ENCODE measurements at regions not wholly inside any gene's neighbourhood (a gene's known extent, or its start where the extent isn't known, plus 50 kb on each side); places are given as distances from the start of the nearest gene placed in this dataset.
"Not testable (repeated sequence)": the region's sequence is repeated elsewhere in the genome, so short reads cannot be mapped to it uniquely, and the experiment has no call there.

DNA sequence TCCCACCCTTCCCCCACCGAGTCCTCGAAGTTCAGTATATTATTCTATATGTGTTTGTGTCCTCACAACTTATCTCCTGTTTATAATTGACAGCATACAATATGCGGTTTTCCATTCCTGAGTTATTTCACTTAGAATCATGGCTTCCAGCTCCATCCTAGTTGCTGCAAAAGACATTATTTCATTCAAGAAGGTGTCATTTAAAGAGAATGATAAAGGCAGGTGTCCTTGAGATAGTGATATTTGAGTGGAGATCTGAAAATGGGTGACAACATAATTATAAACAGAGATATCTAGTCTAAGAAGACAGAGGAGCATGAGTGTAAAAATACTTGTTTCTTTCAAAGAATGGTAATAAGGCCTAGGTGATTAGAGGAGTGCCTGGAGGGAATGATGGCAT is 876.8 kb downstream of the SLC6A15 start:
- ATAC-seq = no peak

DNA sequence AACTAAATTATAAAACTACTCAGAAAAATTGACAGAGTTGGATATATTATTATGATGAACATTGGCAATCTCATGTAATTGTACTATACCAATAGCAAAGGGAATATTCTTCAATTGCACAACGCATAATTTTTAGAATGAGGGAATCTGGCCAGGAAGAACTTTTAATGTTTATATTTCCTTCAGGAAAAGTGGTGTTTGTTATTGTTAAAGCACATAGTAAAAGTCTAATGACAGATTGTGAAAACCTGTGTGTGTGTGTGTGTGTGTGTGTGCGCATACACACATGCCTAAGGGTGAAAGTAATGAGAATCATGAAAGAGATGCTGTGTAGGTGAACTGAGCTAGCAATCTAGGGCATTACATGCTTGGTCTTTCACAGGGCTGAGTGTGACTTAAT is 877.7 kb downstream of the SLC6A15 start:
- ATAC-seq = no peak

DNA sequence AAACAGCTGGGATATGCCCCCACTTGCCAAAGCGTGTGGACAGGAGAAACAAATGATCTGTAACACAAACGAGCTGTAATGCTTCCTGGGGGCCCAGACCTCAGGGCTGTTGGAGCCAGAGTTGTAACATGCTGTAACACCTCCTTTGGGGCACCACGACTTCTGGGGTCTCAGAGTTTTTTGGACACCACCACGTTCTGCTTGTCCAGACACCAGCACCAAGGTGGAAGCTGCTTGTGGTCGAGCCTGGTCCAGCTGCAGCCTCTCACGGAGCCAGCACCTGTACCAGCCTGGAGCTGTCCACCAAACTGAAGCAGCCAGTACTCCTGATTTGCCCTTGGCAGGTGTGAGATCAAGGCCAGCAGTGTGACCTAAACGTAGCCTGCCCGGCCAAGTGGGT is 879.4 kb downstream of the SLC6A15 start:
- no peak for ATAC-seq

GRCh38 chr12:84018556-84019179 is 893.9 kb downstream of the SLC6A15 start:
- ATAC-seq = not testable (repeated sequence)

DNA sequence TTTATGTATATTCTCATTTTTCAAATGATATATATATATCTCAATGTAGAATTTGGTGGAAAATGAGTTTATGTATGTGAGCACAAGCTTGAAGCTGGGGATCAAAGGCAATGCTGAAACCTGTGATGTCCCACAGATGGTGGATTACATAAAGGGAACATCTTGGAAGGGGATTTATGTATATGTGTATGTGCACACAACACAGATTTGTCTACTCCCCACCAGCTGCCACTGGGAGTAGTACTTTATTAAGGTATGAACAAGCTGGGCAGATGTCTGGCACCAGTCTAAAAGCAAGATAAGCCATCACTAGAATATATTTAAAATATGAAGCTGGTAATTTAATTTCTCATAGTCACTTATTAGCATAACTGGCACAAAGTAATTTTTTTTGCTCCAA is 895.6 kb downstream of the SLC6A15 start:
- no peak for ATAC-seq

DNA sequence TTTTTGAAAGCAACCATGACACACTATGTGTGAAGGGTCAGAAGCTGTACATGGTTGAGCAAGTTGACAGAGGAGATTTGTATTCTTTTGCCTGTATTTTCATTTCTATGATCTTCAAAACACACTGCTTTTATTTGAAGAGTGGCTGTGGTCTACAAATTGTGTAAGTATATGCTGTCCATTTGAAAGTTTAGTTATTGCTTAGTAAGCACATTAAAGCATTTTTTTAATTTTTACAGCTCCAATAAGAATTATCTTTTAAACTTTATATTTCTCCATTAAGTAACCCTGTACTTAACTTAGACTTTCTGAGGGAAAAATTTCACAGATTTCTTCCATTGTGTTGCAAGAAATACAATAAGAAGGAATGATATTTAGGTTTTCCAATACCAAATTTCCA is 915.2 kb downstream of the SLC6A15 start:
- no peak for ATAC-seq

- no peak for ATAC-seq
Measured at GRCh38 chr12:83996671-83997070, 915.9 kb downstream of the SLC6A15 start.

- ATAC-seq = no peak
Measured at GRCh38 chr12:83985084-83985483, 927.5 kb downstream of the SLC6A15 start.

DNA sequence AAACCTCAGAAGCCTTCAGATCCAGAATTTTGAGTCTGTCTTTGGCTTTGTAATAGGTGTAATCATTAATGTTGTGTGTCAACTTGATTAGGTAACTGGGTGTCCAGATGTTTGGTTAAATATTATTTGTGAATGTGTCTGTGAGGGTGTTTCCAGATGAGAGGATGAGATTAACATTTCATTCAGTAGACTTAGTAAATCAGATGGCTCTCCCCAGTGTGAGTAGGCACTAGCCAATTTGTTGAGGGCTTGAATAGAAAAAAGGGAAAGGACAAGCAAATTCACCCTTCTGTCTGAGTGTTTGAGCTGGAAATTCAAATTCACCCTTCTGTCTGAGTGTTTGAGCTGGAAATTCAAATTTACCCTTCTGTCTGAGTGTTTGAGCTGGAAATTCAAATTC is 932.2 kb downstream of the SLC6A15 start:
- ATAC-seq = no peak

DNA sequence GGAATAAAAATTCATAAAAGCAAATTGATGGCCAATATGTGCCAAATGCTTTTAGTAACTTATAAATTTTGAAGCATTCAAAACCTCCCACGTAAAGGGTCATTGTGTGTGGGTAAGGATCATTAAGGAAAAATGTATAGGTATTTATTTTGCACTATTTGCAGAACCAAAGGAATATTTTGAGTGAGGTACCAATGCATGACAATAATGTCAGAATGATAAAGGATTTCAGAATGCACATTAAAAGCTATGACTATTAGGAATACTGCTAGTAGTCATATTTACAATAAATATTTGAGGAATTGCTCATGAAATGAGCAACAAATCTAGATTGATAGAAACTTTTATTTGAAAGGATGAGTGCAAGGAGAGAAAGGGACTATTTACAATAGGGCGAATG is 932.8 kb downstream of the SLC6A15 start:
- ATAC-seq = no peak

DNA sequence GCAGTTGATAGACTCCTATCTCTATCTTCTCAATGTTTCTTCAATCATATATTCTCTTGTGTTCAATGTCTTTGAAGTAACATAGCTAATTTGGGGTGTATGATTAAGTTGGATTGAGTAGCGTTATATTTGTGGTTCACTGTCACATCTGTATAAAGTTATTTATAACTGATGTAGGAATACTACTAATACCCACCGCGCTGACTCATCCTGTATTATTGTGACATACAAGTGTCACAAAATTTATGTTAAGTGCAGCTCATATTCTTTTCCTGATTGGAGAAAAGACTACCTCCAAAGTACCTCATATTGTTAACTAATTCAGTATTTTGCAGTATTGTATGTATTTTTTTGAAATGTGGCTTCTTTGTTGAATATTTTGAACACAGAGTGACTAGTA is 940.8 kb downstream of the SLC6A15 start:
- ATAC-seq = no peak

DNA sequence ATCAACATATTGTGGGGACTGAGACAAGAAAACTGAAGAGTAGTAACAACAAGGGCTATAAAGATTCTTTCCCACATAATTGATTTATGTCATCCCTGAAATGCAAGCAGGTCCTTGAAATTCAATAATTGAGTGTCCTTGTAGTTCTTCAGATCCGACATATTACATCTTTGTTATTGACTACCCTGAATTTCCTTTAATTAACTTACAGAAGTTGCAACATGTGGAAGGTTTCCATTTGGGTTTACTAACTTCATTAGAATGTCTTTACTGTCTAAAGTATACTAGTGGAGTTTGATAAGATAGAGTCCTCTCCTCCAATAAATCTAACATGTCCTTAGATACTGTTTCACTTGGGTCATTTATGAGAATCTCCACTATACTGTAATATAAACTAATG is 951.8 kb downstream of the SLC6A15 start:
- ATAC-seq = no peak

DNA sequence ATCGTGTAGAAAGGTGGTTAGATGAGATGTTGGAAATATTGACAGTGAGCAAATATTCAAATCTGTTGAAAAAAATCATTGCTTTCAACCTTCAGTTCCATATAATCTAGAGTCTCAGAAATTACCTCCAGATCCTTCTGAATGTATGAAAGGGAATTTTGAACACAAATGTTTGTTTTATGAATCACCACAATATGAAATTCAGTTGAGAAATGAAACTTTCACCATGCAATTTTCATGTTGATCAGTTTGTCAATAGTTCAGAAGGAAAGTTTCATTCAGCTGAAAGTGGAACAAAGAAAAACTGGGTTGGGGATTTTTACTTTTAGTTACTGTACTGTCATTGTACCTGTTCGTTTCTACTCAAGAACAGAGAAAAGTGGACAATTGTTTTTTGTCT is 953.6 kb downstream of the SLC6A15 start:
- ATAC-seq = no peak

DNA sequence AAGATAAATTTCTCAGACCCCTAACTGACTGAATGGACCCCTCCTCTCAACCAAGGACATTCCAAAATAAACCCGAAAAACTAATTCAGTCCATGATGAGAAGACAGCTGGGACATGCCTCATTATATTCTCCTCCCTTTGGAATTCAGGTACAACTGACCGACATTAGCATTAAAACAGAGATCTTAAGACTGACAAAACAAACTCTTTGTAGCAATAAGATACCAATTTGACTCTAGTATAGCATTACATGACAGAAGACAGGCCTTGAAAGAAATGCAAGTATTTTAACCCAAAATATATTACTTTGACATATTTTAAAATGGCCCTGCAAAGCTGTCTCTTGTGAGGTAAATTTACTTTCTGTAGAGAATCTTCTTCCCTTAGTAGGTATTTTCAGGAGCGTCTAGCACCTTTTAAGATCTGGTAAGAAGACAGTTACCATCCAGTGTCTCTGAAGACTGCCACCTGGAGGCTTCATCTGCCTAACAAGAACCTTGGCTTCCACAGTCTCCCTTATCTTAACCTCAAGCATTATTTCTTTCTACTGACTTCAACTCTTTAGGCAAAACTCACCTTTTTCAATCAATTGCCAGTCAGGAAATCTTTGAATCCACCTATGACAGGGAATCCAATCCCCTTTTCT is 957.5 kb downstream of the SLC6A15 start:
- no peak for ATAC-seq

- ATAC-seq = no peak
Measured at GRCh38 chr12:83954071-83954789, 958.4 kb downstream of the SLC6A15 start.

DNA sequence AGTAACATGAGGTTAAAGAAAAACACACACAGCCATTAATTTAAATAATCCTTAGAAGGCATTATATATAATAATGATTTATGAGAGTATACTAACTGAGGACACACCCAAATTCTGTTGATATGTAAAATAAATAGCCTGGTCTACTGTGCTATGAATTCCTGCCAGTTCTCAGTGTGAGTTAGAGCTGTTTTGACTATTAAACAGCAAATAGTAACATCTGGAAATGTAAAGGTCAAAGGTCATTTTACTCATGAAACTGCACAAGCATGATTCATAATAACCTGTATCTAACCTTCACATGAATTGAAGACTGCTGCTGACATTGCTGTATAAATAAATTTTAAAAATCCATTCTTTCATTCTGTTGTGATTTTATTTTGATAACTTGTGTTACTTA is 966.7 kb downstream of the SLC6A15 start:
- peak; percentile 55 for ATAC-seq

DNA sequence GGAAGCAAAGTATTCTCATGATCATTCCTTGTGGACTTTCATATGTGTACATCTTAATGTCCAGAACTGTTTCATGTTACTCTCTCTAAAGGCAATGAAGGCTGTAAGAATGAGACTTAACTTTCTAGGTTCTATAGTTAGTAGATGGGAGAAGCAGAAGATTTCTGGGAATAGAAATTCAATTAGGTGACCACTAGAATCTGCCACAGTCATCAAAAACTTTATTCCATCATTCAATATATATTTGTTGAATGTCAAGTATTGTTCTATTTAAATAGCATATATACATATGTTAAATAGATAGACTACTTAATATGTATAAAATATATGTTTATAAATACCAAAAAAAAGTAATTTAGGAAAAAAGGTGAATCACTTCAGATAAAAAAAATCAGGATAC is 972.9 kb downstream of the SLC6A15 start:
- ATAC-seq = no peak

- no peak for ATAC-seq
Measured at GRCh38 chr12:83933615-83934014, 979.0 kb downstream of the SLC6A15 start.

- ATAC-seq = no peak
Measured at GRCh38 chr12:83932011-83932410, 980.6 kb downstream of the SLC6A15 start.

DNA sequence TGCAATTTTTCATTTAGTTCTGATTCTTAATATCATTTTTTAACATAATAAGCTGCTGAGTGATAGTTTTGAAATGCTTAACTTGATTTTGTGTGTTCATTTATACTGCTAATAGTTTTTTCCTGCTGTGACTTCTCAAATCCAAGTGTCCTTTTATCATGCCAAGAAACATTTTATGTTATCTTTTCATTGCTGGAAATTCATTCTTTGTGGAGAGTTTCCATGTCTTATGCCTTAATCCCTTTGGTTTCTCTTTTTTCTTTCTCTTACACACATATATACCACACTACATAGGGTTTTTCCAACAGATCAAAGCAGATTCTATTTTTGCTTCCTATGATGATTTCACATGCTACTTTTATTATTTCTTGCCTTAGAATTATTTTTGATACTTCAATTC is 981.1 kb downstream of the SLC6A15 start:
- ATAC-seq = no peak

DNA sequence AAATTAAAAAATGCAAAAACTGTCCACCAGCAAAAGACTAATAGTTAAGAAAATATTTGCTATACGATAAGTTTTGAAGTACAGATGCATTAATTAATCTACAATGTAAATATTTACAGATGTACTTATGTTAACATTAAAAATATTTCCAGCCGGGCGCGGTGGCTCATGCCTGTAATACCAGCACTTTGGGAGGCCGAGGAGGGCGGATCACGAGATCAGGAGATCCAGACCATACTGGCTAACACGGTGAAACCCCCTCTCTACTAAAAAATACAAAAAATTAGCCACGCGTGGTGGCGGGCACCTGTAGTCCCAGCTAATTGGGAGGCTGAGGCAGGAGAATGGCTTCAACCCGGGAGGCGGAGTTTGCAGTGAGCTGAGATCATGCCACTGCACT is 982.8 kb downstream of the SLC6A15 start:
- not testable (repeated sequence) for ATAC-seq

DNA sequence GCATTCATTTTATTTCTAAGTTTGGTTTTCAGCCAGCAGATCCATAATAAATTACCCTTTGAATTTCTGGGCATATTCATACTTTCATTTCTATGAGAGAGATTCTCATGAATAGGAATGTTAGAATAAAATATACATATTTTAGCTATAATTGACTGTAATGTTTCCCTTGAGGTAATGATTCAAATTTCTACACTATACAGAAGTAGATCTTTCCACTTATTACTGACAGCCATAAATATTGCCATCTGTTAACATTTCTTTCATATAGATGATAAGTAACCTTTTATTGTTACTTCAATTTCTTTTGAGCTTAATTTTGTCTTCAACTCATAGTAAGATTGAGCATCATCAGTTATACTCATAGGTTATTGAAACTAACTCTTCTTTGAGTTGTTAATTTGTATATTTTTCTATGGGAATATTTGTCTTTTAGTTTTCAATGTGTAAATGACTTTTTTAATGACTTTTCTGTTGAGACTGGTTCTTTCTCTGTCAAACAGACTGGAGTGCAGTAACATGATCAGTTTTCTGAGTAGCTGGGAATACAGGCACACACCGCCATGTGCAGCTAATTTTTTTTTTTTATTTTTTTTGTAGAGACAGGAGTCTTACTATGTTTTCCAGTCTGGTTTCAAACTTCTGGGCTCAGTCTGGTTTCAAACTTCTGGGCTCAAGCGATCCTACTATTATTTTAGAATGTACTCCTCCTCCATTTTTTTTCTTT is 991.6 kb downstream of the SLC6A15 start:
- no peak for ATAC-seq

DNA sequence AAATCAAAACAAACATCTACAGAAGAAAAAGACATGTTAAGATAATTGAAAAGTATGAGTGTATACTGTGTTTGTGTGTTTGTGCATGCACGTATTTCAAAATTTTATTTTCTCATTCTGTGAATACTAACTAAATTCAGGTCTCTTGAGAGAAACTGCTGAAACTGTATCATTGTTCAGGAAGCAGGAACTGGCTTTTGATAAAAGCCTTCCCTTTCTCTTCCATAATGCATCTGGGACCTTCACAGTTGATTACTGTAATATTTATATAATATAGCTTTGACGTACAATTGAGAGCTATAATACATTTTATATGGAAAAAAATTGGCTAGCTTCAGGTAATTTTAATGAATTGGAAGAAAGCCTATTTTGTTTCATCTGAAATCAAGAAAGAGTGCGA is 993.5 kb downstream of the SLC6A15 start:
- ATAC-seq = no peak

DNA sequence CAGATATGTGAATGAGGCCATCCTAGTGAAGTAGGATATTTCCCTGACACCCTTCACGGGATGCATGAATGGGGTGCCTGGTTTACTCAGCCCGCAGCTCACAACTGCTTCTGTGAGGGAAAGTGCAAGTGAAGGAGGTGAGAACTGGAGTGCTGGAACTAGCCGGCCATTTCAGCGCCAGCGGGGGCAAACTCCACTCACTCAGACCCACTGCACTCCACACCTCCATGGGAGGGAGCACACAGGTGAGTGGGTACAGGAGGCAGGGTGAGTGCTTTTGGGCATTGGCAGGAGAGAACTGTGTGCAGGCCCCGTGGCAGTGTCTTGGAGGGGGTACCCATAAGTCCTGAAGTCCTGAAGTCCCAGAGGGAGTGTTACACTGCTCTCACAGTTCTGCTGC is 1008.4 kb downstream of the SLC6A15 start:
- ATAC-seq = no peak
